H9 (cell line): ENCODE measurements at regions not wholly inside any gene's neighbourhood (a gene's known extent, or its start where the extent isn't known, plus 50 kb on each side); places are given as distances from the start of the nearest gene placed in this dataset.

Experiments
- DNase-seq: peaks from one replicate; pipeline ENCODE4 v3.0.0-alpha.2; 2017
- H2AFZ ChIP-seq: one replicate; pipeline ENCODE4 v1.6.1; 2013; ENCODE audit warnings: mild to moderate bottlenecking, low read length, control low read depth, moderate library complexity
- H2AK5ac ChIP-seq: 2 replicates; pipeline ENCODE4 v1.6.1; 2013; ENCODE audit warnings: low read length, control low read depth, mixed read lengths; ENCODE audit not compliant: insufficient read length
- H2BK120ac ChIP-seq: one replicate; pipeline ENCODE4 v1.6.1; 2013; ENCODE audit warnings: low read depth, mild to moderate bottlenecking, low read length, control low read depth, inconsistent platforms; ENCODE audit not compliant: poor library complexity, severe bottlenecking
- H2BK12ac ChIP-seq: 2 replicates; pipeline ENCODE4 v1.6.1; 2013; ENCODE audit warnings: low read length, control low read depth, mixed read lengths, low read depth; ENCODE audit not compliant: insufficient read length
- H2BK15ac ChIP-seq: 2 replicates; pipeline ENCODE4 v1.6.1; 2013; ENCODE audit warnings: low read depth, low read length, control low read depth
- H2BK20ac ChIP-seq: one replicate; pipeline ENCODE4 v1.6.1; 2013; ENCODE audit warnings: low read depth, mild to moderate bottlenecking, low read length, control low read depth, inconsistent platforms; ENCODE audit not compliant: poor library complexity, severe bottlenecking
- H2BK5ac ChIP-seq: 2 replicates; pipeline ENCODE4 v1.6.1; 2013; ENCODE audit warnings: low read length, control low read depth, mixed read lengths; ENCODE audit not compliant: insufficient read length
- H3K14ac ChIP-seq: 2 replicates; pipeline ENCODE4 v1.6.1; 2013; ENCODE audit warnings: low read length, control low read depth; ENCODE audit not compliant: insufficient read depth
- H3K18ac ChIP-seq: 2 replicates; pipeline ENCODE4 v1.6.1; 2013; ENCODE audit warnings: low read depth, mild to moderate bottlenecking, mixed read lengths, low read length, control low read depth; ENCODE audit not compliant: insufficient read length
- H3K23ac ChIP-seq: 2 replicates; pipeline ENCODE4 v1.6.1; 2013; ENCODE audit warnings: low read length, control low read depth, mixed read lengths, low read depth; ENCODE audit not compliant: insufficient read length
- H3K23me2 ChIP-seq: 2 replicates; pipeline ENCODE4 v1.6.1; 2013; ENCODE audit warnings: low read depth, mild to moderate bottlenecking, mixed read lengths, low read length, control low read depth; ENCODE audit not compliant: insufficient read length, poor library complexity, severe bottlenecking
- H3K27ac ChIP-seq: 2 replicates; pipeline ENCODE4 v1.5.1; 2013; ENCODE audit warnings: low read length, control low read depth, mixed read lengths, low read depth; ENCODE audit not compliant: insufficient read length
- H3K27me3 ChIP-seq: 2 replicates; pipeline ENCODE4 v1.6.1; 2013; ENCODE audit warnings: low read length, control low read depth, inconsistent platforms; ENCODE audit not compliant: insufficient read depth
- H3K4ac ChIP-seq: 2 replicates; pipeline ENCODE4 v1.6.1; 2013; ENCODE audit warnings: low read depth, mild to moderate bottlenecking, control low read depth, inconsistent platforms, low read length, moderate library complexity
- H3K4me1 ChIP-seq: 2 replicates; pipeline ENCODE4 v1.6.1; 2013; ENCODE audit warnings: low read length, control low read depth, inconsistent platforms; ENCODE audit not compliant: insufficient read depth
- H3K4me2 ChIP-seq: 2 replicates; pipeline ENCODE4 v1.6.1; 2013; ENCODE audit warnings: low read length, control low read depth, mixed read lengths; ENCODE audit not compliant: insufficient read length, insufficient read depth
- H3K56ac ChIP-seq: 2 replicates; pipeline ENCODE4 v1.6.1; 2013; ENCODE audit warnings: low read depth, mild to moderate bottlenecking, mixed read lengths, low read length, control low read depth; ENCODE audit not compliant: insufficient read length
- H3K79me1 ChIP-seq: 2 replicates; pipeline ENCODE4 v1.6.1; 2013; ENCODE audit warnings: low read depth, mild to moderate bottlenecking, moderate library complexity, low read length, control low read depth, inconsistent platforms; ENCODE audit not compliant: insufficient read depth, poor library complexity, severe bottlenecking
- H3K79me2 ChIP-seq: 2 replicates; pipeline ENCODE4 v1.6.1; 2013; ENCODE audit warnings: low read length, control low read depth, inconsistent platforms; ENCODE audit not compliant: insufficient read depth
- H3K9ac ChIP-seq: 2 replicates; pipeline ENCODE4 v1.6.1; 2013; ENCODE audit warnings: low read length, control low read depth, mixed read lengths; ENCODE audit not compliant: insufficient read length; ENCODE audit errors: extremely low read depth
- H3K9me3 ChIP-seq: one replicate; pipeline ENCODE4 v1.6.1; 2013; ENCODE audit warnings: low read depth, low read length, inconsistent platforms; ENCODE audit not compliant: control insufficient read depth
- H3T11ph ChIP-seq: one replicate; pipeline ENCODE4 v1.6.1; 2013; ENCODE audit warnings: mild to moderate bottlenecking, low read length, control low read depth, inconsistent platforms
- H4K20me1 ChIP-seq: one replicate; pipeline ENCODE4 v1.6.1; 2013; ENCODE audit not compliant: control insufficient read depth, insufficient read length, insufficient read depth
- H4K5ac ChIP-seq: 2 replicates; pipeline ENCODE4 v1.6.1; 2013; ENCODE audit warnings: low read depth, mild to moderate bottlenecking, mixed read lengths, low read length, control low read depth; ENCODE audit not compliant: insufficient read length
- H4K8ac ChIP-seq: replicated peaks from 2 replicates; pipeline ENCODE4 v1.6.1; 2013; ENCODE audit warnings: low read length, control low read depth, mixed read lengths, low read depth; ENCODE audit not compliant: insufficient read length
- H4K91ac ChIP-seq: 2 replicates; pipeline ENCODE4 v1.6.1; 2013; ENCODE audit warnings: low read depth, mild to moderate bottlenecking, moderate library complexity, mixed read lengths, low read length, control low read depth; ENCODE audit not compliant: insufficient read length
- H3K27ac Mint-ChIP-seq, 3 experiments: 2 replicates in 2 of 3; 3 replicates in 1 of 3; pipeline ENCODE4 v1.8.0; 2020 to 2021; ENCODE audit warnings: mixed read lengths in 3 of 3, mild to moderate bottlenecking in 1 of 3, moderate library complexity in 1 of 3
- H3K27me3 Mint-ChIP-seq: 2 replicates; pipeline ENCODE4 v1.8.0; 2021; ENCODE audit warnings: low read depth, mild to moderate bottlenecking, moderate library complexity, mixed read lengths
- H3K36me3 Mint-ChIP-seq, 3 experiments: 2 replicates in 2 of 3; 3 replicates in 1 of 3; pipeline ENCODE4 v1.8.0; 2020 to 2021; ENCODE audit warnings: low read depth in 3 of 3, mixed read lengths in 3 of 3; ENCODE audit not compliant: insufficient read depth in 1 of 3
- H3K4me1 Mint-ChIP-seq, 2 experiments: 2 replicates each; pipeline ENCODE4 v1.8.0; 2020; ENCODE audit warnings: mixed read lengths in 2 of 2
- H3K4me3 Mint-ChIP-seq, 2 experiments: 2 replicates in 1 of 2; 3 replicates in 1 of 2; pipeline ENCODE4 v1.8.0; 2020 to 2021; ENCODE audit warnings: mild to moderate bottlenecking in 2 of 2, mixed read lengths in 2 of 2, moderate library complexity in 1 of 2
- H3K9me3 Mint-ChIP-seq, 2 experiments: 2 replicates in 1 of 2; 3 replicates in 1 of 2; pipeline ENCODE4 v1.8.0; 2020; ENCODE audit warnings: mild to moderate bottlenecking in 2 of 2, mixed read lengths in 2 of 2, moderate library complexity in 1 of 2
- WGBS: extraction: QIAGEN DNeasy Blood & Tissue Kit; methylation state at CpG from one replicate; pipeline ENCODE4 v1.1.7; 2013; ENCODE audit warnings: missing lambda C conversion rate, low lambda C conversion rate, mixed read lengths; ENCODE audit not compliant: insufficient read length; ENCODE audit errors: extremely low coverage; 5-methylcytosine and 5-hydroxymethylcytosine counted together
- TF ChIP-seq, protein P1 (sequence below): fragments of 200-600 bp; sonication (generic); conservative IDR thresholded peaks from 3 replicates; pipeline ENCODE4 v1.8.0; 2021; ENCODE audit warnings: antibody characterized with exemption, mild to moderate bottlenecking

DNA sequence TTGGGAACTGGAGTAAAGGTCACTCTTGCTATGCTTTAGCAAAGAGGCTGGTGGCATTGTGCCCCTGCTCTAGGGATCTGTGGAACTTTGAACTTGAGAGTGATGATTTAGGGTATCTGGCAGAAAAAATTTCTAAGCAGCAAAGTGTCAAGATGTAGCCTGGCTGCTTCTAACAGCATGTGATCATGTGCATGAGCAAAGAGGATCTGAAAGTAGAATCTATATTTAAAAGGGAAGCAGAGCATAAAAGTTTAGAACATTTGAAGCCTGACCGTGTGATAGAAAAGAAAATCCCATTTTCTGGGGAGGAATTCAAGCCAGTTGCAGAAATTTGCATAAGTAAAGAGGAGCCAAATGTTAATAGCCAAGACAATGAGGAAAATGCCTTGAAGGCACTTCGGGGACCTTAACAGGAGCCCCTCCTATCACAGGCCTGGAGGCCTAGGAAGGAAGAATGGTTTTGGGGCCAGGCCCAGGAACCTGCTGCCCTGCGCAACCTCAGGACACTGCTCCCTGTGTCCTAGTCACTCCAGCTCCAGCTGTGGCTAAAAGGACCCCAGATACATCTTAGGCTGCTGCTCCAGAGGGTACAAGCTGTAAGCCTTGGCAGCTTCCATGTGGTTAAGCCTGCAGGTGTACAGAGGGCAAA lies 212.2 kb upstream of the LINGO1 start:
- H3K36me3 Mint-ChIP-seq = peaks cover 12 to 23% (median 16%) of the 10 kb centered on the region in 3 experiments
- no peaks in the 10 kb centered on the region; the same call in 1 of the 2 replicates for H3K4me1 ChIP-seq
- peaks cover 14% of the 10 kb centered on the region for H3K27me3 Mint-ChIP-seq
- H3K27ac Mint-ChIP-seq = no peak overlapping the region; a peak in 1 of 7 replicates
- H3K4me3 Mint-ChIP-seq = no peak overlapping the region
- no peaks in the 10 kb centered on the region for H3K23me2 ChIP-seq
- H3K9me3 ChIP-seq = peaks cover 6% of the 10 kb centered on the region
- H4K8ac ChIP-seq = no peak overlapping the region
- no peak for DNase-seq
- WGBS = no CpG with 5 or more reads among the region's 3 CpGs
- H2BK20ac ChIP-seq = no peak overlapping the region
- H3K27me3 ChIP-seq = no peaks in the 10 kb centered on the region
- H3K9me3 Mint-ChIP-seq = peaks cover 27 to 32% of the 10 kb centered on the region in 2 experiments
- H3K79me1 ChIP-seq = no peaks in the 10 kb centered on the region
- H4K5ac ChIP-seq = no peak overlapping the region
- no peaks in the 10 kb centered on the region for H4K20me1 ChIP-seq
- H3K56ac ChIP-seq = no peak overlapping the region
- no peak overlapping the region for H2AFZ ChIP-seq
- H3K23ac ChIP-seq = no peak overlapping the region
- no peak overlapping the region for H2BK15ac ChIP-seq
- no peak overlapping the region for H3K9ac ChIP-seq
- H3K4ac ChIP-seq = no peak overlapping the region
- H3K27ac ChIP-seq = no peak overlapping the region
- H3K14ac ChIP-seq = no peak overlapping the region
- H3T11ph ChIP-seq = no peak overlapping the region
- H3K79me2 ChIP-seq = no peaks in the 10 kb centered on the region
- no peak overlapping the region for H2BK5ac ChIP-seq
- no peak overlapping the region for H4K91ac ChIP-seq
- TF ChIP-seq, protein P1, sequence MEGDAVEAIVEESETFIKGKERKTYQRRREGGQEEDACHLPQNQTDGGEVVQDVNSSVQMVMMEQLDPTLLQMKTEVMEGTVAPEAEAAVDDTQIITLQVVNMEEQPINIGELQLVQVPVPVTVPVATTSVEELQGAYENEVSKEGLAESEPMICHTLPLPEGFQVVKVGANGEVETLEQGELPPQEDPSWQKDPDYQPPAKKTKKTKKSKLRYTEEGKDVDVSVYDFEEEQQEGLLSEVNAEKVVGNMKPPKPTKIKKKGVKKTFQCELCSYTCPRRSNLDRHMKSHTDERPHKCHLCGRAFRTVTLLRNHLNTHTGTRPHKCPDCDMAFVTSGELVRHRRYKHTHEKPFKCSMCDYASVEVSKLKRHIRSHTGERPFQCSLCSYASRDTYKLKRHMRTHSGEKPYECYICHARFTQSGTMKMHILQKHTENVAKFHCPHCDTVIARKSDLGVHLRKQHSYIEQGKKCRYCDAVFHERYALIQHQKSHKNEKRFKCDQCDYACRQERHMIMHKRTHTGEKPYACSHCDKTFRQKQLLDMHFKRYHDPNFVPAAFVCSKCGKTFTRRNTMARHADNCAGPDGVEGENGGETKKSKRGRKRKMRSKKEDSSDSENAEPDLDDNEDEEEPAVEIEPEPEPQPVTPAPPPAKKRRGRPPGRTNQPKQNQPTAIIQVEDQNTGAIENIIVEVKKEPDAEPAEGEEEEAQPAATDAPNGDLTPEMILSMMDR = no peak
- H3K18ac ChIP-seq = no peak overlapping the region
- H2BK12ac ChIP-seq = no peak overlapping the region
- no peak overlapping the region for H2BK120ac ChIP-seq
- peaks cover 14% of the 10 kb centered on the region in 2 experiments for H3K4me1 Mint-ChIP-seq
- no peak overlapping the region for H3K4me2 ChIP-seq
- no peak overlapping the region for H2AK5ac ChIP-seq
